Activated CD8-positive, alpha-beta memory T cell treated with anti-CD3 and anti-CD28 coated beads, Interleukin-2, amount 10 ng/mL, durations not matched to agents 7 days and 5 days (primary cell): ENCODE measurements at regions not wholly inside any gene's neighbourhood (a gene's known extent, or its start where the extent isn't known, plus 50 kb on each side); places are given as distances from the start of the nearest gene placed in this dataset.
"Not testable (repeated sequence)": the region's sequence is repeated elsewhere in the genome, so short reads cannot be mapped to it uniquely, and the experiment has no call there.

Experiments used
- ATAC-seq: fragments of 150-1000 bp; cut with Tn5 transposase; one replicate; pipeline ENCODE4 v1.10.0; 2021; ENCODE audit warnings: moderate library complexity
- CTCF ChIA-PET: fragments of 350-600 bp; sonication (Branson Sonifier 250); formaldehyde crosslinking; loops from one replicate; lab custom pipeline; 2021; ENCODE audit warnings: antibody characterized with exemption; lab: Charles Lee
- DNase-seq: peaks from one replicate; pipeline ENCODE4 v3.0.0-alpha.2; 2020
- H3K27ac Mint-ChIP-seq: one replicate; pipeline ENCODE4 v1.8.0; 2021; ENCODE audit warnings: mild to moderate bottlenecking, mixed read lengths
- H3K27me3 Mint-ChIP-seq: one replicate; pipeline ENCODE4 v1.8.0; 2021; ENCODE audit warnings: mixed read lengths
- H3K36me3 Mint-ChIP-seq: one replicate; pipeline ENCODE4 v1.8.0; 2021; ENCODE audit warnings: mild to moderate bottlenecking, mixed read lengths
- H3K4me1 Mint-ChIP-seq: one replicate; pipeline ENCODE4 v1.8.0; 2021; ENCODE audit warnings: mixed read lengths
- H3K4me3 Mint-ChIP-seq: one replicate; pipeline ENCODE4 v1.8.0; 2021; ENCODE audit warnings: mild to moderate bottlenecking, moderate library complexity, mixed read lengths
- H3K9me3 Mint-ChIP-seq: one replicate; pipeline ENCODE4 v1.8.0; 2022; ENCODE audit warnings: low read depth, mixed read lengths

GRCh38 chr20:51123887-51124286 is 101.0 kb upstream of the KCNG1 start:
- not testable (repeated sequence) for H3K27ac Mint-ChIP-seq, H3K36me3 Mint-ChIP-seq, ATAC-seq, H3K4me3 Mint-ChIP-seq, DNase-seq, H3K9me3 Mint-ChIP-seq
- peaks cover 30% of the 10 kb centered on the region for H3K4me1 Mint-ChIP-seq
- CTCF ChIA-PET = interaction anchor here (1.0 kb wide), 1 partner anchor 136 kb away, joined by 3 read pairs; no protein-coding TSS in a partner anchor
- H3K27me3 Mint-ChIP-seq = peaks cover 50% of the 10 kb centered on the region

GRCh38 chr20:51122931-51123658 is 100.2 kb upstream of the KCNG1 start:
- DNase-seq (peak; percentile 56), ATAC-seq (peak; percentile 84)
- no peak overlapping the region for H3K27ac Mint-ChIP-seq
- H3K9me3 Mint-ChIP-seq = no peaks in the 10 kb centered on the region
- H3K27me3 Mint-ChIP-seq = peaks cover 55% of the 10 kb centered on the region
- H3K4me3 Mint-ChIP-seq = no peak overlapping the region
- CTCF ChIA-PET = no interaction called here
- no peaks in the 10 kb centered on the region for H3K36me3 Mint-ChIP-seq
- H3K4me1 Mint-ChIP-seq = peaks cover 22% of the 10 kb centered on the region

- Mint-ChIP-seq H3K36me3 (no peaks in the 10 kb centered on the region), H3K27me3 (peaks cover 61% of the 10 kb centered on the region), H3K4me1 (peaks cover 17% of the 10 kb centered on the region), H3K4me3 (no peak overlapping the region), H3K9me3 (no peaks in the 10 kb centered on the region), H3K27ac (no peak overlapping the region)
- no peak for ATAC-seq
- no peak for DNase-seq
- CTCF ChIA-PET = no interaction called here
Measured at GRCh38 chr20:51121901-51122412, 99.0 kb upstream of the KCNG1 start.

GRCh38 chr20:51121272-51121671 is 98.4 kb upstream of the KCNG1 start:
- DNase-seq = no peak
- no peaks in the 10 kb centered on the region for H3K36me3 Mint-ChIP-seq
- ATAC-seq = no peak
- H3K9me3 Mint-ChIP-seq = no peaks in the 10 kb centered on the region
- H3K4me1 Mint-ChIP-seq = peaks cover 17% of the 10 kb centered on the region
- H3K27ac Mint-ChIP-seq = no peak overlapping the region
- H3K4me3 Mint-ChIP-seq = no peak overlapping the region
- H3K27me3 Mint-ChIP-seq = peaks cover 56% of the 10 kb centered on the region
- CTCF ChIA-PET = no interaction called here

- H3K9me3 Mint-ChIP-seq = no peaks in the 10 kb centered on the region
- ATAC-seq = no peak
- H3K27me3 Mint-ChIP-seq = peaks cover 56% of the 10 kb centered on the region
- CTCF ChIA-PET = no interaction called here
- no peaks in the 10 kb centered on the region for H3K36me3 Mint-ChIP-seq
- H3K4me1 Mint-ChIP-seq = peaks cover 17% of the 10 kb centered on the region
- no peak for DNase-seq
- no peak overlapping the region for H3K27ac Mint-ChIP-seq
- H3K4me3 Mint-ChIP-seq = no peak overlapping the region
Measured at GRCh38 chr20:51120868-51121267, 98.0 kb upstream of the KCNG1 start.

- Mint-ChIP-seq H3K36me3 (no peaks in the 10 kb centered on the region), H3K4me3 (no peak overlapping the region), H3K9me3 (no peaks in the 10 kb centered on the region), H3K27ac (no peak overlapping the region), H3K4me1 (peaks cover 17% of the 10 kb centered on the region), H3K27me3 (peaks cover 55% of the 10 kb centered on the region)
- ATAC-seq (no peak), DNase-seq (no peak)
- CTCF ChIA-PET = no interaction called here
Measured at GRCh38 chr20:51120438-51120837, 97.5 kb upstream of the KCNG1 start.

GRCh38 chr20:51119914-51120313 is 97.0 kb upstream of the KCNG1 start:
- Mint-ChIP-seq H3K4me3 (no peak overlapping the region), H3K4me1 (peaks cover 17% of the 10 kb centered on the region), H3K27me3 (peaks cover 50% of the 10 kb centered on the region), H3K36me3 (no peaks in the 10 kb centered on the region), H3K9me3 (no peaks in the 10 kb centered on the region), H3K27ac (no peak overlapping the region)
- no peak for DNase-seq
- ATAC-seq = no peak
- CTCF ChIA-PET = no interaction called here

GRCh38 chr20:51118985-51119527 is 96.1 kb upstream of the KCNG1 start:
- H3K27me3 Mint-ChIP-seq = peaks cover 50% of the 10 kb centered on the region
- no peaks in the 10 kb centered on the region for H3K36me3 Mint-ChIP-seq
- DNase-seq = no peak
- CTCF ChIA-PET = no interaction called here
- H3K4me3 Mint-ChIP-seq = no peak overlapping the region
- peaks cover 17% of the 10 kb centered on the region for H3K4me1 Mint-ChIP-seq
- no peak for ATAC-seq
- H3K27ac Mint-ChIP-seq = no peak overlapping the region
- no peaks in the 10 kb centered on the region for H3K9me3 Mint-ChIP-seq

GRCh38 chr20:51118216-51118615 is 95.3 kb upstream of the KCNG1 start:
- peaks cover 14% of the 10 kb centered on the region for H3K4me1 Mint-ChIP-seq
- H3K27me3 Mint-ChIP-seq = peaks cover 46% of the 10 kb centered on the region
- DNase-seq (no peak), ATAC-seq (no peak)
- CTCF ChIA-PET = interaction anchor here (0.9 kb wide), 1 partner anchor 125 kb away, joined by 3 read pairs; no protein-coding TSS in a partner anchor
- no peaks in the 10 kb centered on the region for H3K9me3 Mint-ChIP-seq
- H3K36me3 Mint-ChIP-seq = no peaks in the 10 kb centered on the region
- H3K27ac Mint-ChIP-seq = no peak overlapping the region
- H3K4me3 Mint-ChIP-seq = no peak overlapping the region

- DNase-seq = no peak
- Mint-ChIP-seq H3K27ac (no peak overlapping the region), H3K27me3 (peaks cover 40% of the 10 kb centered on the region), H3K4me3 (no peak overlapping the region), H3K36me3 (no peaks in the 10 kb centered on the region), H3K4me1 (peaks cover 2% of the 10 kb centered on the region), H3K9me3 (no peaks in the 10 kb centered on the region)
- CTCF ChIA-PET = interaction anchor here (1.2 kb wide), 1 partner anchor 135 kb away, joined by 3 read pairs; no protein-coding TSS in a partner anchor
- ATAC-seq = no peak
Measured at GRCh38 chr20:51116765-51117686, 94.1 kb upstream of the KCNG1 start.

- H3K36me3 Mint-ChIP-seq = no peaks in the 10 kb centered on the region
- no peaks in the 10 kb centered on the region for H3K9me3 Mint-ChIP-seq
- peaks cover 28% of the 10 kb centered on the region for H3K27me3 Mint-ChIP-seq
- CTCF ChIA-PET = no interaction called here
- DNase-seq = no peak
- H3K27ac Mint-ChIP-seq = no peak overlapping the region
- ATAC-seq = no peak
- no peak overlapping the region for H3K4me3 Mint-ChIP-seq
- no peaks in the 10 kb centered on the region for H3K4me1 Mint-ChIP-seq
Measured at GRCh38 chr20:51111290-51111689, 88.4 kb upstream of the KCNG1 start.

- H3K27ac Mint-ChIP-seq = no peak overlapping the region
- peaks cover 33% of the 10 kb centered on the region for H3K27me3 Mint-ChIP-seq
- DNase-seq (no peak), ATAC-seq (no peak)
- no peaks in the 10 kb centered on the region for H3K9me3 Mint-ChIP-seq
- CTCF ChIA-PET = no interaction called here
- no peak overlapping the region for H3K4me3 Mint-ChIP-seq
- H3K4me1 Mint-ChIP-seq = no peaks in the 10 kb centered on the region
- no peaks in the 10 kb centered on the region for H3K36me3 Mint-ChIP-seq
Measured at GRCh38 chr20:51108638-51109363, 85.9 kb upstream of the KCNG1 start.

GRCh38 chr20:51106011-51106410 is 83.1 kb upstream of the KCNG1 start:
- no peak for ATAC-seq
- H3K27me3 Mint-ChIP-seq = peaks cover 40% of the 10 kb centered on the region
- no peaks in the 10 kb centered on the region for H3K4me1 Mint-ChIP-seq
- CTCF ChIA-PET = no interaction called here
- H3K4me3 Mint-ChIP-seq = no peak overlapping the region
- no peaks in the 10 kb centered on the region for H3K9me3 Mint-ChIP-seq
- no peak overlapping the region for H3K27ac Mint-ChIP-seq
- H3K36me3 Mint-ChIP-seq = no peaks in the 10 kb centered on the region
- DNase-seq = no peak
